ENCODE measurements at regions not wholly inside any gene's neighbourhood (a gene's known extent, or its start where the extent isn't known, plus 50 kb on each side); places are given as distances from the start of the nearest gene placed in this dataset.

GRCh38 chr6:145368075-145368474 lies 367.2 kb downstream of the EPM2A start:
- H3K4me3 ChIP-seq (ENCODE audit: control extremely low read depth in 1 of 5, extremely low read depth in 1 of 5, insufficient read depth in 1 of 5, low read depth in 2 of 5, low read length in 4 of 5): no peak overlapping the region
- intact Hi-C loops (cut with micrococcal nuclease): no loop called here
- ChIA-PET CTCF (no interaction called here), POLR2A (no interaction called here)
- ATAC-seq (ENCODE audit: low read depth): no peak
- no peak overlapping the region for H3K9ac ChIP-seq (ENCODE audit: low read length)
- TF ChIP-seq EZH2 (IDR thresholded peaks at IDR 0.05; ENCODE audit: borderline replicate concordance, insufficient read depth, low read depth, low read length, poor library complexity, severe bottlenecking) (no peak), CTCF (IDR thresholded peaks at IDR 0.05) (no peak)
- H3K4me1 ChIP-seq (ENCODE audit: control insufficient read depth in 2 of 2, insufficient read depth in 2 of 2, low read length in 2 of 2): no peaks in the 10 kb centered on the region
- H3K27ac ChIP-seq (ENCODE audit: low read length in 2 of 2): no peak overlapping the region
- no peak overlapping the region for H3K4me3 Mint-ChIP-seq
- no peaks in the 10 kb centered on the region for H3K9me3 ChIP-seq (ENCODE audit: control extremely low read depth in 1 of 3, control insufficient read depth in 2 of 3, insufficient read depth in 1 of 3, low read length in 2 of 3)
- H3K27me3 ChIP-seq (replicated peaks in 1 of 4; ENCODE audit: control extremely low read depth in 1 of 4, control insufficient read depth in 3 of 4, insufficient read depth in 4 of 4, low read length in 3 of 4): no peaks in the 10 kb centered on the region
- no peaks in the 10 kb centered on the region for H3K27me3 Mint-ChIP-seq
- 90% methylated on average over 4 of the region's 5 CpGs for WGBS (ENCODE audit: insufficient coverage)
- peaks cover 2% of the 10 kb centered on the region for H3K9me3 Mint-ChIP-seq (ENCODE audit: insufficient read depth)
- peaks cover 10% of the 10 kb centered on the region for H3K4me1 Mint-ChIP-seq
- DNase-seq: no peak
- no peak overlapping the region for H3K27ac Mint-ChIP-seq
- no peaks in the 10 kb centered on the region for H3K36me3 ChIP-seq (replicated peaks in 1 of 2; ENCODE audit: control extremely low read depth in 1 of 2, control insufficient read depth in 1 of 2, extremely low read depth in 1 of 2, insufficient read depth in 2 of 2, low read length in 1 of 2)
- no peaks in the 10 kb centered on the region for H3K79me2 ChIP-seq (ENCODE audit: control insufficient read depth, insufficient read depth, low read length)
- H2AFZ ChIP-seq (ENCODE audit: insufficient read depth, low read depth, low read length, poor library complexity, severe bottlenecking): no peak overlapping the region
- no peaks in the 10 kb centered on the region for H4K20me1 ChIP-seq (ENCODE audit: control insufficient read depth, insufficient read depth, low read length, poor library complexity, severe bottlenecking)
- no peak overlapping the region for H3K4me2 ChIP-seq (replicated peaks; ENCODE audit: low read depth, low read length, poor library complexity, severe bottlenecking)

GRCh38 chr6:145370559-145370958 lies 364.8 kb downstream of the EPM2A start:
- H3K4me1 Mint-ChIP-seq: peaks cover 10% of the 10 kb centered on the region

More at GRCh38 chr6:145370559-145370958, 364.8 kb downstream of the EPM2A start:
- ATAC-seq (ENCODE audit: low read depth): no peak
- Mint-ChIP-seq H3K27ac (no peak overlapping the region), H3K9me3 (ENCODE audit: insufficient read depth) (no peaks in the 10 kb centered on the region), H3K4me3 (no peak overlapping the region), H3K27me3 (no peaks in the 10 kb centered on the region)
- Histone ChIP-seq H3K4me1 (ENCODE audit: control insufficient read depth in 2 of 2, insufficient read depth in 2 of 2, low read length in 2 of 2) (no peaks in the 10 kb centered on the region), H3K36me3 (replicated peaks in 1 of 2; ENCODE audit: control extremely low read depth in 1 of 2, control insufficient read depth in 1 of 2, extremely low read depth in 1 of 2, insufficient read depth in 2 of 2, low read length in 1 of 2) (no peaks in the 10 kb centered on the region), H3K4me3 (ENCODE audit: control extremely low read depth in 1 of 5, extremely low read depth in 1 of 5, insufficient read depth in 1 of 5, low read depth in 2 of 5, low read length in 4 of 5) (no peak overlapping the region), H3K79me2 (ENCODE audit: control insufficient read depth, insufficient read depth, low read length) (no peaks in the 10 kb centered on the region), H4K20me1 (ENCODE audit: control insufficient read depth, insufficient read depth, low read length, poor library complexity, severe bottlenecking) (no peaks in the 10 kb centered on the region), H3K9ac (ENCODE audit: low read length) (no peak overlapping the region), H3K27ac (ENCODE audit: low read length in 2 of 2) (no peak overlapping the region), H2AFZ (ENCODE audit: insufficient read depth, low read depth, low read length, poor library complexity, severe bottlenecking) (no peak overlapping the region), H3K9me3 (ENCODE audit: control extremely low read depth in 1 of 3, control insufficient read depth in 2 of 3, insufficient read depth in 1 of 3, low read length in 2 of 3) (no peaks in the 10 kb centered on the region), H3K27me3 (replicated peaks in 1 of 4; ENCODE audit: control extremely low read depth in 1 of 4, control insufficient read depth in 3 of 4, insufficient read depth in 4 of 4, low read length in 3 of 4) (no peaks in the 10 kb centered on the region), H3K4me2 (replicated peaks; ENCODE audit: low read depth, low read length, poor library complexity, severe bottlenecking) (no peak overlapping the region)
- ChIA-PET POLR2A (no interaction called here), CTCF (no interaction called here)
- no peak for DNase-seq
- intact Hi-C loops (cut with micrococcal nuclease): no loop called here
- TF ChIP-seq CTCF (IDR thresholded peaks at IDR 0.05) (no peak), EZH2 (IDR thresholded peaks at IDR 0.05; ENCODE audit: borderline replicate concordance, insufficient read depth, low read depth, low read length, poor library complexity, severe bottlenecking) (no peak)
